Cardiac fibroblast (primary cell): ENCODE measurements at regions not wholly inside any gene's neighbourhood (a gene's known extent, or its start where the extent isn't known, plus 50 kb on each side); places are given as distances from the start of the nearest gene placed in this dataset.

Experiments used
- DNase-seq, 2 donors: peaks; one replicate each; pipeline versions ENCODE4 v3.0.0 to v3.0.0-alpha.2; 2010; ENCODE audit warnings: low read depth in 2 of 2
- H3K4me3 ChIP-seq, 2 donors: replicated peaks in 1 of 2; 1 replicate in 1 of 2; 2 replicates in 1 of 2; pipeline ENCODE4 v1.5.1; 2011; ENCODE audit warnings: low read depth in 2 of 2, low read length in 2 of 2, mild to moderate bottlenecking in 2 of 2, moderate library complexity in 1 of 2
- CTCF ChIP-seq: IDR thresholded peaks from one replicate; pipeline ENCODE4 v1.5.1; 2011; ENCODE audit warnings: low read depth, mild to moderate bottlenecking, low read length, inconsistent platforms

DNA sequence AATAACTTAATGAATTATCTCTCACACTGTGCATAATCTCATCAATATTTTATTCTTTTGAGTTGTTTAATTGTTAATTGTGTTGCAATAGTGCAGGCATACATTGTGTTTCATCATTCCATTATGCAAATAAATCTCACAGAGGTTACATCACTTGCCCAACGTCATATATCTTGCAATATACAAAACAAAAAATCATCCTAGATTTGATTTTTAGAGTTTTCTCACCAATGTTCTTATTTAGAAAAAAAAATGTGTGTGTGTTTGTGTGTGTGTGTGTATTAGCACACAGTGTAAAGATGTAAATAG is 662.5 kb upstream of the GBE1 start:
- DNase-seq = no peak
- no peak overlapping the region for H3K4me3 ChIP-seq
- TF ChIP-seq CTCF = no peak

DNA sequence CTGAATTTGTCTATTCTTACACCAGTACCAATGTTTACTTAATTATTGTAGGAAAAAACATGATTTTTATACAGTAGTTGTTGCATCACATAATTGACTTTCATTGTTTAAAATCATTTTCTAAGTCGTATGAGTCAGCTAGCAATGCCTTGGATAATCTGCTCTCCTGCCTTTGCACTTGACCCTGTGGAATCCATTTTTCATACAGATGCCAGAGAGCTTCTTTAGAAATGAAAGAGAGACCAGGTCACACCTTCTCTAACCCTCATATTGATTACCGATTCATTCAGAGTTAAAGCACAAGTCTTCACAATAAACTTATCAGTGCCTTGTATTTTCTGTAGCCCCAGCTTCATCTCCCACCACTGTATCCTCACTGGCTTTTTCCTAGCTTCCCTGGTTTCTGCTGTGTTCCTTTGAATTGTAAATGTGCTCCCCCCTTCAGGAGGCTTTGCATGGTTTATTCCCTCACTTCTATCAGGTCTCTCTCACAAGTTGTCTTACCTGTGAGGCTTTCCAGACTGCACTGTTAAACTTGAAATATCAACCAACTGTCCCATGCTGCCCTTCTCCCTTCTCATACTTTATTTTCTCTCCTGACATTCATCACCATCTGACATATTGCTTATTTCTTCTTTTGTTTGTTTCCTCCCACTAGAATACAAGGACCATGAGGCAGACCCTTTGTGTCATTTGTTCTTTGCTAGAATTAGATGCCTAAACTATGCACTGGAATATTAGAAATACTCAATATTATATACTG is 662.0 kb upstream of the GBE1 start:
- TF ChIP-seq CTCF = no peak
- no peak for DNase-seq
- H3K4me3 ChIP-seq = no peak overlapping the region

DNA sequence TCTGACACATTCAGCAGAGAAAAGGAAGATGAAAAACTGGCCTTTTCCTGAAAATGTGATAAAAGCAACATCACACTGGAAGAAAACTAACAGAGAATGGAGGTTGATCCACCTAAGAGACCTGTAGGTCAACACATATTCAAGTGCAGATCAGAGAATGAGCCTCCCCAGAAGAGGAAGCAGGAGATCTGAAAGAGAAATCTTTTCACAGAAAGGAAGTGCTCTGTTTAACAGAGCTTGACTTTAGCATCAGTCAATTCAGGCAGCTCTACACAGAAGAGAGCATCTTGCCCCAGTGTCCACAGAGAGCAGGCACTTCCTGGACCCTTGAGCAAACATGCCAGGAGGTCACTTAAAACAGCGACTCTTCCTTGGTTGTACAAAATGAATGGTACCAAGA is 655.4 kb upstream of the GBE1 start:
- no peak for TF ChIP-seq CTCF
- no peak overlapping the region for H3K4me3 ChIP-seq
- DNase-seq = no peak

DNA sequence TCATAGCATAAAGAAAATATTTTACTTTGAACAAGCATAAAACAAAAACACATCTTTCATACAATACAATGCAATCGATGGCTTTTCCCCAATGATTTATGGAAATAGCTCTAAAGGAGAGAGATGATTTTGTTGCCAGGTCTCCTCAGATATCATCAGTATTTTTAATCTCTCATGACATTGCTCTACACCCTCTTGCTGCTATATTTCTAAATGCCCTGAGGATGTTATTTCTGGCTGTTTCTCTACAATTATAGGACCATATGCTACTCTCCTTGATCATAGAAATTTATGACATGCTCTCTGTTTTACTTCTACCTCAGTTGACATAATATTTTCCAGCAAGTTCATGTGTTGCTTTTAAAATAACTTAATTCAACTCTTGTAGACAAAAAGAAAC is 654.9 kb upstream of the GBE1 start:
- H3K4me3 ChIP-seq = no peak overlapping the region
- TF ChIP-seq CTCF = no peak

DNA sequence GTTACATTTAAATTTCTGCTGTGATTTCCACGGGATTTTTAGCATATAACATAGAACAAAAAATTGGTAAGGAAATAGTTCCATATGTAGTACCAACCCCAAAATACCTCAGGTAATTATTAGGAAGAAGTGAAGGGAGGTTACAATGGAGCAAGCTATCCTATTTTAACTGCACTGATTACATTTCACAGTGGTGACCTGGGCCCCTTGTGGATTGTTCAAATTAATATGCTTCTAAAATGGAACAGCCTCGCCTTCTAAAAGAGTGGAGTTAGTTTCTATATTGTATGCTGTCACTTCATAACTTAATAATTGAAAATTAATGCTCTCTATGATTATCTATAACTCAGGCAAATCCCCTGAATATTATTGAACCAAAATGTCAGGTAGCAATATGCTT is 651.7 kb upstream of the GBE1 start:
- no peak overlapping the region for H3K4me3 ChIP-seq
- no peak for TF ChIP-seq CTCF
- DNase-seq = no peak

More for the DNA sequence above, 654.9 kb upstream of the GBE1 start:
- DNase-seq = no peak

- DNase-seq = no peak
- H3K4me3 ChIP-seq = no peak overlapping the region
- TF ChIP-seq CTCF = no peak
These were observed 648.9 kb upstream of the GBE1 start for GRCh38 chr3:82410366-82410765.

- TF ChIP-seq CTCF = no peak
- DNase-seq = no peak
- H3K4me3 ChIP-seq = no peak overlapping the region
These were observed 648.4 kb upstream of the GBE1 start for GRCh38 chr3:82409842-82410241.
